Fibroblast of lung (primary cell): ENCODE measurements at regions not wholly inside any gene's neighbourhood (a gene's known extent, or its start where the extent isn't known, plus 50 kb on each side); places are given as distances from the start of the nearest gene placed in this dataset.

ENCODE experiments used
- DNase-seq, 2 donors: peaks; one replicate each; pipeline versions ENCODE4 v3.0.0 to v3.0.0-alpha.2; 2010; ENCODE audit warnings: low read depth in 2 of 2
- H2AFZ ChIP-seq: 2 replicates; pipeline ENCODE4 v1.5.1; 2012; ENCODE audit warnings: low read length, control low read depth, inconsistent platforms
- H3K27ac ChIP-seq: 2 replicates; pipeline ENCODE4 v1.5.1; 2011; ENCODE audit warnings: low read length, control low read depth; ENCODE audit not compliant: insufficient read depth
- H3K27me3 ChIP-seq: 2 replicates; pipeline ENCODE4 v1.5.1; 2011; ENCODE audit warnings: mild to moderate bottlenecking, low read length; ENCODE audit not compliant: control insufficient read depth, insufficient read depth
- H3K36me3 ChIP-seq: 2 replicates; pipeline ENCODE4 v1.5.1; 2011; ENCODE audit warnings: low read length; ENCODE audit not compliant: control insufficient read depth, insufficient read depth
- H3K4me1 ChIP-seq: 2 replicates; pipeline ENCODE4 v1.5.1; 2011; ENCODE audit warnings: low read length; ENCODE audit not compliant: control insufficient read depth, insufficient read depth; ENCODE audit errors: extremely low read depth
- H3K4me2 ChIP-seq: 2 replicates; pipeline ENCODE4 v1.5.1; 2011; ENCODE audit warnings: low read length, control low read depth; ENCODE audit not compliant: insufficient read depth; ENCODE audit errors: extremely low read depth
- H3K4me3 ChIP-seq, 4 experiments: fragments of 200-600 bp in 1 of 4; sonication (generic) in 1 of 4; replicated peaks in 1 of 4; 2 replicates each; pipeline ENCODE4 v1.5.1; 2011 to 2016; ENCODE audit warnings: low read length in 4 of 4, low read depth in 3 of 4, mild to moderate bottlenecking in 3 of 4, control low read depth in 2 of 4, inconsistent platforms in 1 of 4, mixed read lengths in 1 of 4; ENCODE audit not compliant: insufficient read depth in 1 of 4; ENCODE audit errors: control extremely low read depth in 1 of 4
- H3K79me2 ChIP-seq: 2 replicates; pipeline ENCODE4 v1.5.1; 2012; ENCODE audit warnings: mild to moderate bottlenecking, low read length, inconsistent platforms; ENCODE audit not compliant: control insufficient read depth, insufficient read depth
- H3K9ac ChIP-seq: 2 replicates; pipeline ENCODE4 v1.5.1; 2011; ENCODE audit warnings: mild to moderate bottlenecking, low read length, control low read depth; ENCODE audit not compliant: insufficient read depth
- H3K9me3 ChIP-seq: 2 replicates; pipeline ENCODE4 v1.5.1; 2012; ENCODE audit warnings: low read depth, low read length; ENCODE audit not compliant: control insufficient read depth, insufficient read depth
- H4K20me1 ChIP-seq: 2 replicates; pipeline ENCODE4 v1.5.1; 2011; ENCODE audit warnings: low read length; ENCODE audit not compliant: control insufficient read depth, insufficient read depth; ENCODE audit errors: extremely low read depth
- CTCF ChIP-seq, 2 donors: IDR thresholded peaks in 1 of 2; conservative IDR thresholded peaks in 1 of 2; 1 replicate in 1 of 2; 2 replicates in 1 of 2; pipeline ENCODE4 v1.5.1; 2011 to 2012; ENCODE audit warnings: low read length in 2 of 2, control low read depth in 1 of 2, inconsistent platforms in 1 of 2, low read depth in 1 of 2, mild to moderate bottlenecking in 1 of 2
- EZH2 ChIP-seq: IDR thresholded peaks from 2 replicates; pipeline ENCODE4 v1.5.1; 2012; ENCODE audit warnings: low read length, control low read depth, mild to moderate bottlenecking; ENCODE audit errors: missing control alignments

- no peaks in the 10 kb centered on the region for H3K9me3 ChIP-seq
- H3K4me3 ChIP-seq: no peak overlapping the region
- no peaks in the 10 kb centered on the region for H3K79me2 ChIP-seq
- no peak for DNase-seq
- H2AFZ ChIP-seq: no peak overlapping the region
- H3K9ac ChIP-seq: no peak overlapping the region
- H3K27me3 ChIP-seq: no peaks in the 10 kb centered on the region
- H3K36me3 ChIP-seq: no peaks in the 10 kb centered on the region
- no peak overlapping the region for H3K4me2 ChIP-seq
- no peak for TF ChIP-seq EZH2
- TF ChIP-seq CTCF (conservative IDR thresholded peaks at IDR 0.05 in 1 of 2, IDR thresholded peaks at IDR 0.05 in 1 of 2; ENCODE audit: low read depth in 1 of 2, low read length in 2 of 2): no peak
- no peaks in the 10 kb centered on the region for H4K20me1 ChIP-seq
- H3K4me1 ChIP-seq: no peaks in the 10 kb centered on the region
- no peak overlapping the region for H3K27ac ChIP-seq
Measured at GRCh38 chr5:16313761-16314160, 134.2 kb upstream of the MARCHF11 start.

- Histone ChIP-seq H2AFZ (no peak overlapping the region), H4K20me1 (no peaks in the 10 kb centered on the region), H3K36me3 (no peaks in the 10 kb centered on the region), H3K9me3 (no peaks in the 10 kb centered on the region), H3K4me3 (no peak overlapping the region), H3K4me2 (no peak overlapping the region), H3K79me2 (no peaks in the 10 kb centered on the region), H3K4me1 (no peaks in the 10 kb centered on the region), H3K9ac (no peak overlapping the region), H3K27me3 (no peaks in the 10 kb centered on the region), H3K27ac (no peak overlapping the region)
- no peak for DNase-seq
- no peak for TF ChIP-seq EZH2
- no peak for TF ChIP-seq CTCF (conservative IDR thresholded peaks at IDR 0.05 in 1 of 2, IDR thresholded peaks at IDR 0.05 in 1 of 2; ENCODE audit: low read depth in 1 of 2, low read length in 2 of 2)
Measured at GRCh38 chr5:16312785-16313184, 133.2 kb upstream of the MARCHF11 start.

- Histone ChIP-seq H3K79me2 (no peaks in the 10 kb centered on the region), H3K27me3 (no peaks in the 10 kb centered on the region), H3K9me3 (no peaks in the 10 kb centered on the region), H2AFZ (no peak overlapping the region), H3K36me3 (no peaks in the 10 kb centered on the region), H3K27ac (no peak overlapping the region), H3K9ac (no peak overlapping the region), H4K20me1 (no peaks in the 10 kb centered on the region), H3K4me1 (no peaks in the 10 kb centered on the region), H3K4me2 (no peak overlapping the region), H3K4me3 (no peak overlapping the region)
- no peak for DNase-seq
- TF ChIP-seq CTCF (conservative IDR thresholded peaks at IDR 0.05 in 1 of 2, IDR thresholded peaks at IDR 0.05 in 1 of 2; ENCODE audit: low read depth in 1 of 2, low read length in 2 of 2): no peak
- TF ChIP-seq EZH2: no peak
Measured at GRCh38 chr5:16311666-16312065, 132.1 kb upstream of the MARCHF11 start.
